LoVo (cell line): ENCODE measurements at regions not wholly inside any gene's neighbourhood (a gene's known extent, or its start where the extent isn't known, plus 50 kb on each side); places are given as distances from the start of the nearest gene placed in this dataset.

ENCODE experiments used
- DNase-seq: peaks from one replicate; pipeline ENCODE4 v3.0.0-alpha.2; 2016; ENCODE audit warnings: low spot score

- DNase-seq = no peak
Measured at GRCh38 chr12:75672200-75672599, 160.8 kb upstream of the KRR1 start.

DNA sequence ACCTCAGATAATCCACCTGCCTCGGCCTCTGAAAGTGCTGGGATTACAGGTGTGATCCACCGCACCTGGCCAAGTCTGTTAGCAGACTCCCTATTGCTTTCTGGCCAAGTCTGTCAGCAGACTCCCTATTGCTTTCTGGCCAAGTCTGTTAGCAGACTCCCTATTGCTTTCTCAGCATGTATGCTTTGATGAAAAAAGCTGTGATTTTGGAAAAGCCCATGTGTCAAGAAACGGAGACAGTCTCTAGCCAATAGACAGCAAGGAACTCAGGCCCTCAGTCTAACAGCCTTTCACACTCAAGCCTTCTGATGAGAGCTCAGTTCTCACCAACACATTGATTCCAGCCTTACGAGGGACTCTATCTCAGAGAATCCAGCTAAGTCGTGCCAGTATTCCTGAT lies 158.8 kb upstream of the KRR1 start:
- no peak for DNase-seq

DNA sequence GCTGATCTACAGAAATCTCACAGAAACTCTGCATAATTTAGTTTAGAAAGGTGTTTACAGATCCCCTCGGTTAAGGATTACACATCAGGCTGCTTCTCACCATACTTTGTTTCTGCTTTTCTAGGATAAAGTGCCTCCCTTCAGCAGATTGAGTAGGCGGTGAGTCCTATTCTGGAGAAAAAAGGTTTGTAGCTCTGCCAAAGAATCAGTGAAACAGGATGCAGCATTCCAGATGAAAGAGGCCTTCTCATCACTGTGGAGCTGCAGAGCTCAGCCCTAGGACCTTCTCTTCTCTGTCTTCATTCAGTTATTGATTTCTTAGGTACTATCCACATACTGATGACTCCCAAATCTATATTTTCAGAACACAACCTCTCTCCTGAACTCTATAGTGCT lies 155.5 kb upstream of the KRR1 start:
- DNase-seq = no peak

- peak; percentile 47 for DNase-seq
Measured at GRCh38 chr12:75666126-75666938, 154.9 kb upstream of the KRR1 start.

- DNase-seq = no peak
Measured at GRCh38 chr12:75665216-75665615, 153.8 kb upstream of the KRR1 start.

- DNase-seq = no peak
Measured at GRCh38 chr12:75662511-75663159, 151.2 kb upstream of the KRR1 start.

DNA sequence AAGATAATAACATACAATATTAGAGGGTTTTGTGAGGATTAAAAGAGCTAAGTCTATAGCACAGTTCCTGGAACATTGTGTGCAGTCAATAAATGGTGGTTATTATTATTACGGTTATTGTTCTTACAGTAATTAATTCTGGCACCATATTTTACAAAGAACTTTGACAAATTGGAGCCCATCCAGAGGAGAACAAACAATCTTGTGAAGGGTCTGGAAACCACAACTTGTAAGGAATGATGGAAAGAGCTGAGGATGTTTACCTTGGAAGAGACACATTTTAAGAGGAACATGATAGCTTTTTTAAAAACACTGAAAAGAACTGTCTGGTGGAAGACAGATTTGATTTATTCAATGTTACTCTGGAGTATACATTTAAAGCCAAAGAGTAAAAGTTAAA lies 150.5 kb upstream of the KRR1 start:
- no peak for DNase-seq

DNA sequence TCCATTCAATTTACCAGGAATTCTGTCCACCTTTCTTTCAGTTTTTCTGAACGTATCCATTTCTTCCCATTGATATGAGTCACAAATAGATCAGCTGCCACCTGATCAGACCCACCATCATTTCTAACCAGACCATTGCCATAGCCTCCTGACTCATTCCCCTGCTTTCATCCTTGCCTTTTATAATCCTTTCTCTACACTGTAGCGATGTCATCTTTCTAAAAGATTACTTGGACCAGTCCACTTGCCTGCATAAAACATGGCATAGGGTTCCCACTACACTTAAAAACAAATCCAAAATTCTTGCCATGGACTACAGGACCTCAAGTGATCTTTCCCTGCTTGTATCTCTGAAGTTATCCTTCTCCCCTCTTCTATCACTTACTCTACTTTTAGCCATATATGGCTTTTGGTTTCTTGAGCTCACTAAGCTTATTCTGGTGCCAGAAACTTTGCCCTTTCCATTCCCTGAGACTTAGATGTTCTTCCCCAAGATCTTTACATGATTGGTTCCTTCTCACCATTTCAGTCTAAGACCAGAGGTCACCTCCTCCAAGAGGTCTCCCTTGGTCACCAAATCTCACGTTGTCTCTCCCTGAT lies 149.5 kb upstream of the KRR1 start:
- peak; percentile 54 for DNase-seq

GRCh38 chr12:75660107-75660530 lies 148.7 kb upstream of the KRR1 start:
- DNase-seq = peak; percentile 85

GRCh38 chr12:75658901-75659823 lies 147.8 kb upstream of the KRR1 start:
- peak; percentile 79 for DNase-seq

- DNase-seq = no peak
Measured at GRCh38 chr12:75658286-75658685, 146.9 kb upstream of the KRR1 start.

DNA sequence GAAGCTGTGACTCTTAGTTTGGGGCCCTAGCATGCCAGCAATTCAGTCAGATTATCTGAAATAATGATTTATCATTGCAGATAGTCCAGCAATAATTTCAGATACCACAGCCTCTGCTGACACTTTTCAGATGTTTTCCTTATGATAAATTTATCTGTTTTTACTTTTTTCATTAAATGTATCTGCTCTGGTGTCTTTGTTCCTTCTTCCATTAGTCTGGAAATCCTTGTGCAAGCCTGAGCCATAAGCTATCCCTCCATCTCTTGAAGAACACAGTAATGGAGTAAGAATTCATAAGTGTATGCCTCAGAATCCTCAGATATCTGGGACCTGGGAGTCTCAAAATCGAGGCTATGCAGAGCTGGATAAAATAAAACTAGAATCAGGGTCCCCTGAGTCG lies 146.4 kb upstream of the KRR1 start:
- DNase-seq = no peak

- DNase-seq = peak; percentile 73
Measured at GRCh38 chr12:75657354-75657753, 145.9 kb upstream of the KRR1 start.

DNA sequence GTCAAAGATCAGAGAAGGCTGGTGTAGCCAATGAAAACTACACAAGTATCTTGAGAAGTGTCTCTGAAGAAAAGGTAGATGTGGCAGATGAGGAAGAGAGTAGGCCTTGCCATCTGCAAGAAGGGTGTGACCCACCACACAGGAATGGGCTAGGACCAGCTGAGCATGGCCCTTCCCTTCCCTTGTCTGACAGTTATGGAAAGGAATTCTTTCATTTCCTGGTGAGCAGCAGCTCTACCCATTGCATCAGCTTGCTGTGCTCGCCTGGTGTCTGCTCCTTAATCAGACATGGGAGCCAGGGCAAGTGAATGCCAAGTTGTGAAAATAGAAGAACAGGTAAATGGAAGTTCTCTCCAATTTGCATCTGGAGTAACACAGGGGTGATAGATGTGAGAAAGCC lies 145.2 kb upstream of the KRR1 start:
- DNase-seq = peak; percentile 96

DNA sequence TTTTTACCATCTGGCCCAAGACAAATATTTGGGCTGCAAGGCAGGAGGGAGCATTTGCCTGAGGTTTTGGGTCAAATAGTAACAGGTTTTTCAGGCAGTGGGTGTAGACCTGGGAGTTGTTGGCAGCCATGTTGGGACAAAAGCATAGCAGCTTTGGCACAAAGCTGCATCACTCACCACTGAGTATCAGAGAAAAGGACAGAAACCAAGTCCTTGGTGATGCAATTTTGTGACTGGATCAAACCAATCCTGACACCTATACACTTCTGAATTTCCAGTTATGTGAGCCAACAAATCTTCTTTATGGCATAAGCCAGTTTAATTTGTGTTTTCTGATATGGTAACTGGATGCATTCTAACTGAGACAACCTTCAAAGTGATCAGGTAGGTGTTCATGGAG lies 144.8 kb upstream of the KRR1 start:
- no peak for DNase-seq

DNA sequence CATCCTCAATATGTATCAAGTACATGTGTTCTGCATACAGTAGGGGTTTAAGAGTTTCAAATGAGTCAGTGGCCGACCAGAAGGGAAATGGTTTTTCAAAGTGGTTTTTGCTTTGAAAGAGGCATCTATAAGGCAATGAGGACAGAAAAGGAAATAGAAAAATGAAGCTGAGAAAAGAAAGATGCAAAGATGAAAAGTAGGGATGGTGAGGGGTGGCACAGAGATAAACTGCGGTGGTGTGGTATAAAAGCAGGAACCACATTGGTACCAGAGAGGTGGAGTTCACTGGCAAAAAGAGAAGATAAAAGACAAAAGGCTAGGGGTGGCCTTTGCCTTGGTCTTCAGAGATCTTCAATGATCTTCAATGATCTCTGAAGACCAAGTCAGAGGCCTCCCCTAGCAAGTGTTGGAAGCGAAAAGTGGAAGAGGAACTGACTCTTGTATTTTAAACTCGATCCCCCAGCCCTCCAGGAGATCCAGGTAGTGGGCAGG lies 144.0 kb upstream of the KRR1 start:
- no peak for DNase-seq

GRCh38 chr12:75651342-75651695 lies 139.9 kb upstream of the KRR1 start:
- no peak for DNase-seq

- no peak for DNase-seq
Measured at GRCh38 chr12:75650595-75651341, 139.4 kb upstream of the KRR1 start.

DNA sequence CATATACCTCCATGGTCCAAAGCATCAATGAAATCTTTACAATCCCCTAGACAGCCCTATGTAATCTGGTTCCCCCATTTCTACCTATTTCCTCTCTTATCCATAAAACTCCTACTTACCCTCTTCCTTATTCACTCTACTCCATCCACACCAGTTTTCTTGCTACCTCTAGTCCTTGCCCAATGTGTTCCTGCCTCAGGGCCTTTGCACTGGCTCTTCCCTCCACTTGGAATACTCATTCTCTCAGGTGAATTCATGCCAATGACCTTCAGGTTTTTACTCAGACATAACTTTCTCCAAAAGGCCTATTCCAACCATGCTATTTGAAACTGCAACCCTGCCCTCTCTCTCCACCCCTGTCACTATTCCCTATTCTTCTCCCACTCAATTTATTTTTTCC lies 138.7 kb upstream of the KRR1 start:
- no peak for DNase-seq

DNA sequence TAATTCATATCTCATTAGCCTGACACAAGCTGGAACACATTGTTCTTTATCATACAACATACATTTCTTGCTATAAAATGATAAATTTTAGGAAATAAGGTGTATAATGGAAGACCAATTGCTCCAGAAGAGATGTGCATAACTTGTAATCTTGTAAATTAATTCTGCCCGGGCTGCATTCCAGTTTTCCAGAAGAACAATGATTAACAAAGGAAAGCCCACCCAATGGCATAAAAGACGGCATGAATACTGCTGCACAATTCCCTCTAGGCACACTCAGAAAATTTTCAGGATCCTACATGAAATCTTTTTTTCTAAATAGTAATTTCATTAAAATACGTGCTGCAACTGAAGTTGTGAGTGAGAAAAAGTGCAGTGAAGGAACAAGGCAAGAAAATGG lies 137.4 kb upstream of the KRR1 start:
- DNase-seq = no peak
